SK-N-SH (cell line): ENCODE measurements at regions not wholly inside any gene's neighbourhood (a gene's known extent, or its start where the extent isn't known, plus 50 kb on each side); places are given as distances from the start of the nearest gene placed in this dataset.

Experiments used
- CTCF ChIA-PET: fragments of 300-600, 350-600 bp; formaldehyde crosslinking; extraction: SDS; loops from one replicate; lab custom pipeline; 2021; lab: Yijun Ruan, JAX
- POLR2A ChIA-PET: fragments of 350-600 bp; sonication (Branson Sonifier 250); formaldehyde crosslinking; extraction: SDS; loops from one replicate; lab custom pipeline; 2020; ENCODE audit warnings: antibody characterized with exemption, inconsistent platforms; lab: Yijun Ruan, JAX
- DNase-seq: peaks from one replicate; pipeline ENCODE4 v3.0.0; 2012
- H2AFZ ChIP-seq: fragments of 200-600 bp; sonication (generic); 2 replicates; pipeline ENCODE4 v1.8.1; 2016; ENCODE audit warnings: antibody characterized with exemption, mild to moderate bottlenecking, low read depth
- H3F3A ChIP-seq: fragments of 200-600 bp; sonication (generic); replicated peaks from 2 replicates; pipeline ENCODE3; 2016; ENCODE audit warnings: antibody characterized with exemption, mild to moderate bottlenecking; ENCODE audit not compliant: insufficient read depth
- H3K27ac ChIP-seq, 2 experiments: fragments of 200-500 bp in 1 of 2; fragments of 200-600 bp in 1 of 2; sonication (Bioruptor generic) in 1 of 2; sonication (generic), shearing (Covaris generic) in 1 of 2; 2 replicates each; pipeline versions ENCODE4 v1.5.1 to v1.6.1; 2014 to 2016; ENCODE audit warnings: low read depth in 2 of 2, inconsistent platforms in 1 of 2, low read length in 1 of 2, mild to moderate bottlenecking in 1 of 2, mixed read lengths in 1 of 2
- H3K27me3 ChIP-seq: fragments of 200-600 bp; sonication (generic), shearing (Covaris generic); 2 replicates; pipeline ENCODE4 v1.6.1; 2016; ENCODE audit warnings: mixed run types; ENCODE audit not compliant: insufficient read depth
- H3K36me3 ChIP-seq, 2 experiments: fragments of 200-500 bp in 1 of 2; fragments of 200-600 bp in 1 of 2; sonication (Bioruptor generic) in 1 of 2; sonication (generic) in 1 of 2; replicated peaks in 1 of 2; 2 replicates each; pipeline versions ENCODE3 to v1.5.1; 2014 to 2016; ENCODE audit warnings: low read length in 1 of 2, mild to moderate bottlenecking in 1 of 2; ENCODE audit not compliant: insufficient read depth in 2 of 2, control insufficient read depth in 1 of 2
- H3K4me1 ChIP-seq, 2 experiments: fragments of 200-500 bp in 1 of 2; fragments of 200-600 bp in 1 of 2; sonication (Bioruptor generic) in 1 of 2; sonication (generic), shearing (Covaris generic) in 1 of 2; 2 replicates each; pipeline versions ENCODE4 v1.5.1 to v1.6.1; 2014 to 2016; ENCODE audit warnings: low read depth in 1 of 2, low read length in 1 of 2, mixed run types in 1 of 2; ENCODE audit not compliant: insufficient read depth in 2 of 2, control insufficient read depth in 1 of 2
- H3K4me2 ChIP-seq: fragments of 200-600 bp; sonication (generic), shearing (Covaris generic); 2 replicates; pipeline ENCODE4 v1.6.1; 2017; ENCODE audit warnings: mixed run types
- H3K4me3 ChIP-seq, 2 experiments: fragments of 200-500 bp in 1 of 2; fragments of 200-600 bp in 1 of 2; sonication (Bioruptor generic) in 1 of 2; sonication (generic), shearing (Covaris generic) in 1 of 2; 2 replicates each; pipeline versions ENCODE4 v1.5.1 to v1.8.1; 2014 to 2016; ENCODE audit warnings: low read depth in 2 of 2, inconsistent platforms in 1 of 2, low read length in 1 of 2, mild to moderate bottlenecking in 1 of 2, mixed read lengths in 1 of 2, moderate library complexity in 1 of 2
- H3K79me2 ChIP-seq: fragments of 200-600 bp; sonication (generic); 2 replicates; pipeline ENCODE4 v1.8.1; 2017; ENCODE audit warnings: mild to moderate bottlenecking; ENCODE audit not compliant: insufficient read depth
- H3K9ac ChIP-seq: fragments of 200-600 bp; sonication (generic); 2 replicates; pipeline ENCODE4 v1.6.1; 2017; ENCODE audit warnings: mixed run types
- H3K9me2 ChIP-seq: fragments of 200-600 bp; sonication (generic); 2 replicates; pipeline ENCODE4 v1.6.1; 2017; ENCODE audit warnings: mixed run types
- H3K9me3 ChIP-seq: fragments of 200-600 bp; sonication (generic); 2 replicates; pipeline ENCODE4 v1.6.1; 2017; ENCODE audit warnings: mixed run types, mild to moderate bottlenecking, moderate library complexity
- H4K20me1 ChIP-seq: fragments of 200-600 bp; sonication (generic); 2 replicates; pipeline ENCODE4 v1.6.1; 2017; ENCODE audit warnings: mild to moderate bottlenecking, mixed run types; ENCODE audit not compliant: insufficient read depth
- CHD2 ChIP-seq: fragments of 150-350 bp; IDR thresholded peaks from 2 replicates; pipeline ENCODE4 v1.6.1; 2018; ENCODE audit warnings: low read length; ENCODE audit not compliant: partially characterized antibody
- FOSL2 ChIP-seq: IDR thresholded peaks from 2 replicates; pipeline ENCODE4 v1.4.0; 2012; ENCODE audit warnings: low read depth, mild to moderate bottlenecking, moderate library complexity, borderline replicate concordance
- FOXM1 ChIP-seq: IDR thresholded peaks from 2 replicates; pipeline ENCODE4 v1.4.0; 2012; ENCODE audit warnings: low read depth, mild to moderate bottlenecking
- JUND ChIP-seq: IDR thresholded peaks from 2 replicates; pipeline ENCODE4 v1.4.0; 2012
- POLR2AphosphoS5 ChIP-seq: IDR thresholded peaks from 2 replicates; pipeline ENCODE4 v1.6.1; 2012; ENCODE audit warnings: low read depth, low read length
- RXRA ChIP-seq: IDR thresholded peaks from 2 replicates; pipeline ENCODE4 v1.4.0; 2012; ENCODE audit warnings: low read depth, mild to moderate bottlenecking, borderline replicate concordance
- SMC3 ChIP-seq: IDR thresholded peaks from 2 replicates; pipeline ENCODE4 v1.6.1; 2012; ENCODE audit warnings: low read depth, low read length, improper control_type of control experiment
- TCF12 ChIP-seq: IDR thresholded peaks from 2 replicates; pipeline ENCODE4 v1.4.0; 2012
- WGBS: methylation state at CpG from one replicate; pipeline ENCODE4 v1.1.6; 2017; ENCODE audit warnings: low lambda C conversion rate; 5-methylcytosine and 5-hydroxymethylcytosine counted together
- TF ChIP-seq, protein P1 (sequence below): IDR thresholded peaks from 2 replicates; pipeline ENCODE4 v1.4.0; 2012; ENCODE audit warnings: low read depth, borderline replicate concordance
- TF ChIP-seq, protein P2 (sequence below): IDR thresholded peaks from 2 replicates; pipeline ENCODE4 v1.4.0; 2012; ENCODE audit warnings: low read depth, borderline replicate concordance
- TF ChIP-seq, protein P3 (sequence below): IDR thresholded peaks from 2 replicates; pipeline ENCODE4 v1.4.0; 2012; ENCODE audit warnings: low read depth

DNA sequence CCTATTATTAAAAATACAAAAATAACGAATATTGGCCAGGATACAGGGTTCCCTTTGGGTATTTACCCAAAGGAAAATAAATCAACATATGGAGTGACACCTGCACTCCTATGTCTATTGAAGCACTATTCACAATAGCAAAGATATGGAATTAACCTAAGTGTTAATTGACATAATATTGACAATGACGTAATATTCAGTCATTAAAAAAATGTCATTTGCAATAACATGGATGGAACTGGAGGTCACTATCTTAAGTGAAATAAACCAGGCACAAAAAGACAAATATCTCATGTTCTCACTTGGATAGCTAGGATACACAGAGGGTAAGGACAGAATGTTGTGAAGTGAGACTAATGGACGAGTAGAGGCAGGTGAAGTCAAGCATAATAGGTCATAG lies 326.3 kb upstream of the PTGER4 start:
- no peak for DNase-seq

DNA sequence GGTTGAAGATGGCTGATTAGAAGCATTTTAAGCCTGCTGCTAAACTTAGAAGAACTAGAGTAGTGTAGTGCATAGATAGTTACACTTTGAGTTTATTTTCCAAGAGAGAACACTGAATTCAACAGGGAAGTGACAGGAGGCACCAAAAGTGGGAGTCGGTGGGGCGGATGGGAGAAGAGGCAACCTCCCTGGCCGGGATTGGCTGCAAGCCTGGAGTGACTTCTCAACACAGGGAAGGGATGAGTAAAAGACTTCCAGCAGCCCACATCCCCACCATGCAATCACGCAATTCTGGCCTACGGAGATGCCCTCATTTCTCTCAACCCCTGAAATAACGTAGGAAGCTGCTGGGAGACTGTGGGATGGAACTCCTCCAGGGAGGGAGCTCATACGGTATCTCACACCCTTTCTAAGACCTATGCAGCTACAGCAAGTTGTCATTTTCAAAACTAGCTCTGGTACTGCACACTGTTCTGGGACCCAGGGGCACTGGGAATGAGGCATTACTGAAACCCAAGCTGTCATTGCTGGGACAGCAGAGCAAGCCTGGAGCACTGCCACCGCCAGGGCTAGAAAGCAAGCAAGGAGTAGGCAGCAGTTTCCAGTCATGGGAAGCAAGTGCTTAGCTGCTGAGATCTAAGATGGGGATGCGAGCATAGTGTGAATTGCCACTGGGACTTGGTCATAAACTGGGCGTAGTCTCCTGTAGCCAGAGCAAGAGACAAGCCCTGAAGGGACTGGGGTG lies 331.6 kb upstream of the PTGER4 start:
- Histone ChIP-seq H4K20me1 (no peaks in the 10 kb centered on the region), H3K36me3 (no peaks in the 10 kb centered on the region), H3K9me3 (no peaks in the 10 kb centered on the region), H3K9ac (no peak overlapping the region), H2AFZ (no peak overlapping the region)
- DNase-seq, result no peak
- POLR2A ChIA-PET, result no interaction called here
- TF ChIP-seq SMC3, result no peak
- TF ChIP-seq JUND, result no peak
- TF ChIP-seq TCF12, result no peak
- TF ChIP-seq, all 33 proteins: peak for 0
- no peak overlapping the region for H3K4me3 ChIP-seq
- H3K9me2 ChIP-seq, result no peaks in the 10 kb centered on the region
- no peak overlapping the region for H3K4me2 ChIP-seq
- H3F3A ChIP-seq, result no peaks in the 10 kb centered on the region
- no peak overlapping the region for H3K27ac ChIP-seq
- no peaks in the 10 kb centered on the region for H3K79me2 ChIP-seq
- no peaks in the 10 kb centered on the region for H3K27me3 ChIP-seq
- WGBS, result 13% methylated on average over 7 of the region's 10 CpGs
- H3K4me1 ChIP-seq, result no peaks in the 10 kb centered on the region
- CTCF ChIA-PET, result no interaction called here

More for the DNA sequence above, 326.3 kb upstream of the PTGER4 start:
- Histone ChIP-seq H3K4me2 (no peak overlapping the region), H3K27me3 (no peaks in the 10 kb centered on the region), H3K27ac (no peak overlapping the region), H3K9ac (no peak overlapping the region), H2AFZ (no peak overlapping the region), H3K79me2 (no peaks in the 10 kb centered on the region), H3K9me2 (no peaks in the 10 kb centered on the region), H3F3A (no peaks in the 10 kb centered on the region), H3K4me3 (no peak overlapping the region), H3K9me3 (no peaks in the 10 kb centered on the region), H4K20me1 (no peaks in the 10 kb centered on the region), H3K4me1 (no peaks in the 10 kb centered on the region), H3K36me3 (no peaks in the 10 kb centered on the region)
- ChIA-PET POLR2A (no interaction called here), CTCF (no interaction called here)
- TF ChIP-seq RXRA (no peak), JUND (no peak), CHD2 (no peak), POLR2AphosphoS5 (no peak), FOSL2 (no peak), FOXM1 (no peak), SMC3 (no peak)
- TF ChIP-seq, protein P1, sequence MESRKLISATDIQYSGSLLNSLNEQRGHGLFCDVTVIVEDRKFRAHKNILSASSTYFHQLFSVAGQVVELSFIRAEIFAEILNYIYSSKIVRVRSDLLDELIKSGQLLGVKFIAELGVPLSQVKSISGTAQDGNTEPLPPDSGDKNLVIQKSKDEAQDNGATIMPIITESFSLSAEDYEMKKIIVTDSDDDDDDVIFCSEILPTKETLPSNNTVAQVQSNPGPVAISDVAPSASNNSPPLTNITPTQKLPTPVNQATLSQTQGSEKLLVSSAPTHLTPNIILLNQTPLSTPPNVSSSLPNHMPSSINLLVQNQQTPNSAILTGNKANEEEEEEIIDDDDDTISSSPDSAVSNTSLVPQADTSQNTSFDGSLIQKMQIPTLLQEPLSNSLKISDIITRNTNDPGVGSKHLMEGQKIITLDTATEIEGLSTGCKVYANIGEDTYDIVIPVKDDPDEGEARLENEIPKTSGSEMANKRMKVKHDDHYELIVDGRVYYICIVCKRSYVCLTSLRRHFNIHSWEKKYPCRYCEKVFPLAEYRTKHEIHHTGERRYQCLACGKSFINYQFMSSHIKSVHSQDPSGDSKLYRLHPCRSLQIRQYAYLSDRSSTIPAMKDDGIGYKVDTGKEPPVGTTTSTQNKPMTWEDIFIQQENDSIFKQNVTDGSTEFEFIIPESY, result no peak
- TF ChIP-seq, protein P2, sequence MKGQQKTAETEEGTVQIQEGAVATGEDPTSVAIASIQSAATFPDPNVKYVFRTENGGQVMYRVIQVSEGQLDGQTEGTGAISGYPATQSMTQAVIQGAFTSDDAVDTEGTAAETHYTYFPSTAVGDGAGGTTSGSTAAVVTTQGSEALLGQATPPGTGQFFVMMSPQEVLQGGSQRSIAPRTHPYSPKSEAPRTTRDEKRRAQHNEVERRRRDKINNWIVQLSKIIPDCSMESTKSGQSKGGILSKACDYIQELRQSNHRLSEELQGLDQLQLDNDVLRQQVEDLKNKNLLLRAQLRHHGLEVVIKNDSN, result no peak
- TF ChIP-seq, protein P3, sequence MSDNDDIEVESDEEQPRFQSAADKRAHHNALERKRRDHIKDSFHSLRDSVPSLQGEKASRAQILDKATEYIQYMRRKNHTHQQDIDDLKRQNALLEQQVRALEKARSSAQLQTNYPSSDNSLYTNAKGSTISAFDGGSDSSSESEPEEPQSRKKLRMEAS, result no peak
- WGBS, result 6% methylated on average over 3 of the region's 3 CpGs
